ENCODE measurements at regions not wholly inside any gene's neighbourhood (a gene's known extent, or its start where the extent isn't known, plus 50 kb on each side); places are given as distances from the start of the nearest gene placed in this dataset.
"Not testable (repeated sequence)": the region's sequence is repeated elsewhere in the genome, so short reads cannot be mapped to it uniquely, and the experiment has no call there.

DNA sequence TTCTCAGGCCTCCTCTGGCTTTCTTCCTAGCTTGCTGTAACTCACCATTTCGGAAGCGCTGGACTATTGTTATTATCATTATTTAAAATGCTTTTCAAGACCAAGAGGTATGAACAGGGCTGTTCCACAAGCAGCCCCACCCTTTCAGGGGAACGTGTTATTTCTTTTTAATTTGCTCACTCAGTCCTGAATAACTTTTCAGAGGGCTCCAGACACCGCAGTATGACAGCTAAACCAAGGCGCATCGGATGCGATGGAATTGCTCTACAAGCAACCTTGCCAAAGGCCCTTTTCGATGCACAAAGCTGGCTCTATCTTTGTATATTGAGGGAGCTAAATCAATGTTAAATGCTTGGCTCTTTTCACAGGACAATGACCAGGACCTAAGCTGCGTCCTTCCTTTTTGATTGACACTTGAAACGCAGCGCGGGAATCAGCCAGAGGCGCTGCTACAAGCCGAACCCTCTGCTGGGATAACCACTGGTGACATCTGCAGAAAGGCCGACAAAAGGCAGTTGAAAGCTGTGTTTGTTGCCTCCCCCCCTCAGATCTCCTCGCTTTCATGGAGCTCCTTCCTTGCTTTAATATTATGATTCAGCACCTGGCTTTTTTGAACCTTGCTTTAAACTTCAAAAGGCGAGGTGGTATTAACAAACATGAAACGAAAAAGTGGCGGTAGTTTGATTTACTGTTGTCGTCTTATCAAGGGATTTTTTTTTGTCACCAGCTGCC, 204.7 kb upstream of the PROX1 start:
- Histone ChIP-seq H3K4me3 (ENCODE audit: low read depth, low read length) (no peak overlapping the region), H3K27me3 (ENCODE audit: control insufficient read depth, insufficient read depth, low read length) (no peaks in the 10 kb centered on the region), H3K27ac (ENCODE audit: low read depth, low read length) (no peak overlapping the region), H3K9me3 (ENCODE audit: control insufficient read depth, insufficient read depth, low read length) (no peaks in the 10 kb centered on the region), H3K36me3 (ENCODE audit: control insufficient read depth, insufficient read depth, low read length) (no peaks in the 10 kb centered on the region), H3K9ac (ENCODE audit: low read depth, low read length) (no peak overlapping the region), H3K4me1 (ENCODE audit: control insufficient read depth, insufficient read depth, low read length) (no peaks in the 10 kb centered on the region)

GRCh38 chr1:213783893-213784292, 203.9 kb upstream of the PROX1 start:
- H3K9me3 ChIP-seq (ENCODE audit: control insufficient read depth, insufficient read depth, low read length), result no peaks in the 10 kb centered on the region
- no peak overlapping the region for H3K9ac ChIP-seq (ENCODE audit: low read depth, low read length)
- no peaks in the 10 kb centered on the region for H3K4me1 ChIP-seq (ENCODE audit: control insufficient read depth, insufficient read depth, low read length)
- H3K36me3 ChIP-seq (ENCODE audit: control insufficient read depth, insufficient read depth, low read length), result no peaks in the 10 kb centered on the region
- no peaks in the 10 kb centered on the region for H3K27me3 ChIP-seq (ENCODE audit: control insufficient read depth, insufficient read depth, low read length)
- H3K4me3 ChIP-seq (ENCODE audit: low read depth, low read length), result no peak overlapping the region
- H3K27ac ChIP-seq (ENCODE audit: low read depth, low read length), result no peak overlapping the region

- Histone ChIP-seq H3K27ac (ENCODE audit: low read depth, low read length) (no peak overlapping the region), H3K9ac (ENCODE audit: low read depth, low read length) (no peak overlapping the region), H3K4me3 (ENCODE audit: low read depth, low read length) (no peak overlapping the region), H3K36me3 (ENCODE audit: control insufficient read depth, insufficient read depth, low read length) (no peaks in the 10 kb centered on the region), H3K4me1 (ENCODE audit: control insufficient read depth, insufficient read depth, low read length) (no peaks in the 10 kb centered on the region), H3K9me3 (ENCODE audit: control insufficient read depth, insufficient read depth, low read length) (no peaks in the 10 kb centered on the region), H3K27me3 (ENCODE audit: control insufficient read depth, insufficient read depth, low read length) (no peaks in the 10 kb centered on the region)
Observed at GRCh38 chr1:213786683-213787082, 201.1 kb upstream of the PROX1 start.

GRCh38 chr1:213790565-213790964, 197.2 kb upstream of the PROX1 start:
- Histone ChIP-seq H3K36me3 (ENCODE audit: control insufficient read depth, insufficient read depth, low read length) (no peaks in the 10 kb centered on the region), H3K27ac (ENCODE audit: low read depth, low read length) (no peak overlapping the region), H3K9me3 (ENCODE audit: control insufficient read depth, insufficient read depth, low read length) (no peaks in the 10 kb centered on the region), H3K9ac (ENCODE audit: low read depth, low read length) (no peak overlapping the region), H3K27me3 (ENCODE audit: control insufficient read depth, insufficient read depth, low read length) (no peaks in the 10 kb centered on the region), H3K4me1 (ENCODE audit: control insufficient read depth, insufficient read depth, low read length) (no peaks in the 10 kb centered on the region), H3K4me3 (ENCODE audit: low read depth, low read length) (no peak overlapping the region)

DNA sequence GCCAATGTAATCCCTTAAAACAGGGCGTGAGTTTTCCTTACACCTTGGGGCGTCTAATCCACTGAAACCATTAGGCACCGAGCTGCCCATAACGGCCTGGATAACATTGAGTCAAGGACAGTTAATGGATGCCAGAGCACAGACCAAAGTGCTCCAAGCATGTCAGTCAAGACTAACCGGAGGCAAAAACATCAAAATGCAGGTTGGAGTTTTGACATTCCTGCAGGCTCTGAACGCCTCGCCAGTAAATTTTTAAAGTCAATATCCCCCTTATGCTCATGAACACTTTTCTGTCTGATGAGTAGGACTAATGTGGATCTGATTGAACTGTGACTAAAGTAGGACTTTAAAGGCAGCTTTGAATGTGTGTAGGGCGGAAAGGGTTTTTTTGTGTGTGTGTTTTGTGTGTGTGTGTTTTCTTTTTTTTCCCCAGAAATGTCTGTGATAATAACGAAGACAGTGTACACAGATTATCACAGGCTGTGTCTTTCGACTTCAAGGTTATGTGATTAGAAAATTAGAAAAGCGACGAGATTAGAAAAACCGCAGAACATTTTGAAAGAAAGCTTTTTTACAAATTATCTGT, 194.2 kb upstream of the PROX1 start:
- no peaks in the 10 kb centered on the region for H3K4me1 ChIP-seq (ENCODE audit: control insufficient read depth, insufficient read depth, low read length)
- H3K9ac ChIP-seq (ENCODE audit: low read depth, low read length), result no peak overlapping the region
- no peaks in the 10 kb centered on the region for H3K9me3 ChIP-seq (ENCODE audit: control insufficient read depth, insufficient read depth, low read length)
- H3K27me3 ChIP-seq (ENCODE audit: control insufficient read depth, insufficient read depth, low read length), result no peaks in the 10 kb centered on the region
- no peak overlapping the region for H3K4me3 ChIP-seq (ENCODE audit: low read depth, low read length)
- H3K36me3 ChIP-seq (ENCODE audit: control insufficient read depth, insufficient read depth, low read length), result no peaks in the 10 kb centered on the region
- H3K27ac ChIP-seq (ENCODE audit: low read depth, low read length), result no peak overlapping the region

DNA sequence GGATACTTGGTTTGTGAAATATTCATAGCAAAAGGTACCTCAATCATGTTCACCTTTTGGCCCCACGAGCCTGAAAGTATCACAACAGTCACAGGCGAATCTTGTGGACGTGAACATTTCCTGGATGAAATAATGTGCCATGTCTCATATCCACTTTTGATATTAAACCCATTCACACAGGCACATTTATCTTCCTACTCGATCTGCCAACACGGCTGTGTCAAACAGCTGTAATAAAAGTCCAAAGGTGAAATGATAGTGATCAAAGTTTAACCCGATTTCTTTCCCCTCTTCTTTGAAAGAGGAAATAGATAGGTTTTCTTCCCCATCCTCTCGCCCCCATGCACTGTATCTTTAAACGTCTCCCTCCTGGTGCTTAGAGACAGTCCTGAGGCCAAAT, 191.2 kb upstream of the PROX1 start:
- no peak overlapping the region for H3K4me3 ChIP-seq (ENCODE audit: low read depth, low read length)
- H3K27me3 ChIP-seq (ENCODE audit: control insufficient read depth, insufficient read depth, low read length), result no peaks in the 10 kb centered on the region
- H3K4me1 ChIP-seq (ENCODE audit: control insufficient read depth, insufficient read depth, low read length), result no peaks in the 10 kb centered on the region
- H3K36me3 ChIP-seq (ENCODE audit: control insufficient read depth, insufficient read depth, low read length), result no peaks in the 10 kb centered on the region
- H3K9me3 ChIP-seq (ENCODE audit: control insufficient read depth, insufficient read depth, low read length), result no peaks in the 10 kb centered on the region
- no peak overlapping the region for H3K27ac ChIP-seq (ENCODE audit: low read depth, low read length)
- H3K9ac ChIP-seq (ENCODE audit: low read depth, low read length), result no peak overlapping the region

DNA sequence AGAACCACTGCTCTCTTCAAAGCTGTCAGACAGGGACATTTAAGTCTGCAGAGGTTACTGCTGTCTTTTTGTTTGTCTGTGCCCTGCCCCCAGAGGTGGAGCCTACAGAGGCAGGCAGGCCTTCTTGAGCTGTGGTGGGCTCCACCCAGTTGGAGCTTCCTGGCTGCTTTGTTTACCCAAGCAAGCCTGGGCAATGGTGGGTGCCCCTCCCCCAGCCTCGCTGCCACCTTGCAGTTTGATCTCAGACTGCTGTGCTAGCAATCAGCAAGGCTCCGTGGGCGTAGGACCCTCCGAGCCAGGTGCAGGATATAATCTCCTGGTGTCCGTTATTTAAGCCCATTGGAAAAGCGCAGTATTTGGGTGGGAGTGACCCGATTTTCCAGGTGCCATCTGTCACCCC, 179.5 kb upstream of the PROX1 start:
- not testable (repeated sequence) for H3K4me1 ChIP-seq (ENCODE audit: control insufficient read depth, insufficient read depth, low read length); H3K4me3 ChIP-seq (ENCODE audit: low read depth, low read length); H3K27ac ChIP-seq (ENCODE audit: low read depth, low read length); H3K27me3 ChIP-seq (ENCODE audit: control insufficient read depth, insufficient read depth, low read length); H3K9me3 ChIP-seq (ENCODE audit: control insufficient read depth, insufficient read depth, low read length); H3K36me3 ChIP-seq (ENCODE audit: control insufficient read depth, insufficient read depth, low read length); H3K9ac ChIP-seq (ENCODE audit: low read depth, low read length)

- no peaks in the 10 kb centered on the region for H3K9me3 ChIP-seq (ENCODE audit: control insufficient read depth, insufficient read depth, low read length)
- no peaks in the 10 kb centered on the region for H3K27me3 ChIP-seq (ENCODE audit: control insufficient read depth, insufficient read depth, low read length)
- H3K27ac ChIP-seq (ENCODE audit: low read depth, low read length), result no peak overlapping the region
- H3K9ac ChIP-seq (ENCODE audit: low read depth, low read length), result no peak overlapping the region
- H3K4me3 ChIP-seq (ENCODE audit: low read depth, low read length), result no peak overlapping the region
- no peaks in the 10 kb centered on the region for H3K36me3 ChIP-seq (ENCODE audit: control insufficient read depth, insufficient read depth, low read length)
- no peaks in the 10 kb centered on the region for H3K4me1 ChIP-seq (ENCODE audit: control insufficient read depth, insufficient read depth, low read length)
Observed at GRCh38 chr1:213817156-213817555, 170.6 kb upstream of the PROX1 start.

DNA sequence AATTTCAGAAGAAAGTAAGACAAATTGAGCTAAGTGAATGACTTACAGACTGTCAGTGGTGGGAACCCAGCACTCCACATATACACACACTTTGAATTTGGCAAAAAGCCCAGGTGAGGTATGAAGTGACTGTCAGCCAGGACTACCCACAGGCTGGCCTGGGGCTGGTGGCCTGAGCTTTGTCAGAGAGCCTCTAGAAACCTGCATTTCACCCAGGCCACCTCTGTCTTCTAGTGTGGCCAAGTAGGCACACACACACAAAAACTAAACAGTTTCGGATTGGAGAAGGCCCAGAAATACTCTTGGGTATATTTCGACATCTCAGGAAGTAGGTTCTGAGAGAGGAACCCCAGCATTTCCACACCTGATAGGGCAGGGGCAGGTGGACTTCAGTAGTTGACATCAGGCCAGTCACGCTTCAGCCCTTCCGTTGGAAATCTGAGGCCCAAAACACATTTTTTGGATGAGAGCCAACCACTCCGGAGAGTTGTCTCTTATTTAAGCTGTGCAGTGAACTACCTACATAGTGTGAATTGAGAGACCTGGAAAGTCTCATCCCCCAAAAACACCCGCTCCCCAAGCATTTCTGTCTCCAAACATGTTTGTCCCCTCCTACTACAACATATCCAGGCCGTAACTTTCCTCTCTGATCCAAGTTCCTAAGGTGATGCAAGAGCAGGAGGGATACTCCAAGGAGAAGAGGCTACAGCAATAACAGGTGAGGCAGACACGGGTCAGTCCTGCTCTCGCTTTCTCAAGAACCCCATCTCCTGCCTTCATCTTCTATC, 167.2 kb upstream of the PROX1 start:
- Histone ChIP-seq H3K27ac (ENCODE audit: low read depth, low read length) (no peak overlapping the region), H3K36me3 (ENCODE audit: control insufficient read depth, insufficient read depth, low read length) (no peaks in the 10 kb centered on the region), H3K4me1 (ENCODE audit: control insufficient read depth, insufficient read depth, low read length) (no peaks in the 10 kb centered on the region), H3K9ac (ENCODE audit: low read depth, low read length) (no peak overlapping the region), H3K9me3 (ENCODE audit: control insufficient read depth, insufficient read depth, low read length) (no peaks in the 10 kb centered on the region), H3K4me3 (ENCODE audit: low read depth, low read length) (no peak overlapping the region), H3K27me3 (ENCODE audit: control insufficient read depth, insufficient read depth, low read length) (no peaks in the 10 kb centered on the region)

GRCh38 chr1:213821175-213821942, 166.4 kb upstream of the PROX1 start:
- H3K9me3 ChIP-seq (ENCODE audit: control insufficient read depth, insufficient read depth, low read length), result no peaks in the 10 kb centered on the region
- H3K9ac ChIP-seq (ENCODE audit: low read depth, low read length), result no peak overlapping the region
- no peaks in the 10 kb centered on the region for H3K4me1 ChIP-seq (ENCODE audit: control insufficient read depth, insufficient read depth, low read length)
- H3K36me3 ChIP-seq (ENCODE audit: control insufficient read depth, insufficient read depth, low read length), result no peaks in the 10 kb centered on the region
- H3K4me3 ChIP-seq (ENCODE audit: low read depth, low read length), result no peak overlapping the region
- no peak overlapping the region for H3K27ac ChIP-seq (ENCODE audit: low read depth, low read length)
- H3K27me3 ChIP-seq (ENCODE audit: control insufficient read depth, insufficient read depth, low read length), result no peaks in the 10 kb centered on the region

- H3K4me3 ChIP-seq (ENCODE audit: low read depth, low read length), result no peak overlapping the region
- no peaks in the 10 kb centered on the region for H3K36me3 ChIP-seq (ENCODE audit: control insufficient read depth, insufficient read depth, low read length)
- no peaks in the 10 kb centered on the region for H3K4me1 ChIP-seq (ENCODE audit: control insufficient read depth, insufficient read depth, low read length)
- no peak overlapping the region for H3K27ac ChIP-seq (ENCODE audit: low read depth, low read length)
- no peaks in the 10 kb centered on the region for H3K9me3 ChIP-seq (ENCODE audit: control insufficient read depth, insufficient read depth, low read length)
- H3K9ac ChIP-seq (ENCODE audit: low read depth, low read length), result no peak overlapping the region
- H3K27me3 ChIP-seq (ENCODE audit: control insufficient read depth, insufficient read depth, low read length), result no peaks in the 10 kb centered on the region
Observed at GRCh38 chr1:213821943-213822334, 165.8 kb upstream of the PROX1 start.
